GM18870 (cell line): ENCODE measurements at regions not wholly inside any gene's neighbourhood (a gene's known extent, or its start where the extent isn't known, plus 50 kb on each side); places are given as distances from the start of the nearest gene placed in this dataset.
"Not testable (repeated sequence)": the region's sequence is repeated elsewhere in the genome, so short reads cannot be mapped to it uniquely, and the experiment has no call there.

Experiments
- ATAC-seq: cut with Tn5 transposase; IDR thresholded peaks from one replicate; pipeline ENCODE4 v1.9.1; 2021; ENCODE audit warnings: moderate library complexity; ENCODE audit not compliant: unreplicated experiment

- ATAC-seq = no peak
These were observed 462.0 kb upstream of the RUNX1 start for GRCh38 chr21:35510957-35511695.

DNA sequence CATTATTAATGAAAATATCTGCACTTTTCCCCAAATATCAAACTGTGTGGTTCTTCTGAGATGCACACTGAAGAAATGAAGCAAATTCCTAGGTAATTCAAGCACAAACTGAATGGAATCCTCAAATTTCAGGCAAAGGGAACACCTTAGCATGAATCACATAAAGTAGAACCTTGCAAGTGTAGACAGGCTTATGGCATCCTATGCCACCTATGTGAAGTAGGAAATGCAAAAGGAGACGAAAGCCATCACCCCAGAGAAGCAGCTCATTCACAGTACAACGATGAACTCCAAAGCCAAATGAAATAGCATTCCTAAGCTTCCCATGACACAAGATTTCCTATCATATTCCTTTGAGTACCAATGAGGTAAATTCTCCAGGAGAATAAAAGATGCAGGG lies 461.2 kb upstream of the RUNX1 start:
- no peak for ATAC-seq

GRCh38 chr21:35509001-35509704 lies 460.1 kb upstream of the RUNX1 start:
- ATAC-seq = no peak

GRCh38 chr21:35508139-35508888 lies 459.2 kb upstream of the RUNX1 start:
- no peak for ATAC-seq

DNA sequence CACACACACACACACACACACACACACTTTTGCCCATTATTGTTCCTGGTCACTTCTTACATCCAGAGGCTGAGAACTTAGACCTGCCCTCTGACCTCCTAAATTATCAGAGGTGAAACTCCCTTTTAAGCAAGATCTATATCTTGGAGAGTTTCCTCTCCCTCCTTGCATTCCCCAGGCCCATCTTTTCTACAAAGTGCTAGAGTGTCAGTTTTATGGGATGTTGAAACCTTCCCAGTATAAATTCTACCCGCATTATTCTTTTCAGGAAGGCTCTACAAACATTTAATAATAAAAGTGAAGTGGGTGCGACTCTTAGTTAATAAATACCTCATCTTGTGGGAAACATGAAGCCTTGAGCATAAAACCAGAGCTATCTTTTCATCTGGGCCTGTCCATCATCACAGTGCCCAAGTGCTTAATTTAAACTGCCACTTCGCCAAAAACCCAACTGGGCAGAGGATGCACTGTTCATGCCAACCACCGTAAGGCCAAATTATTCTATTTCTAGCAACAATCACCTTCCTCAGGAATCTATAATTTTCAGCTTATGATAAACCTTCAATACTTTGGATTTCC lies 458.2 kb upstream of the RUNX1 start:
- ATAC-seq = no peak

DNA sequence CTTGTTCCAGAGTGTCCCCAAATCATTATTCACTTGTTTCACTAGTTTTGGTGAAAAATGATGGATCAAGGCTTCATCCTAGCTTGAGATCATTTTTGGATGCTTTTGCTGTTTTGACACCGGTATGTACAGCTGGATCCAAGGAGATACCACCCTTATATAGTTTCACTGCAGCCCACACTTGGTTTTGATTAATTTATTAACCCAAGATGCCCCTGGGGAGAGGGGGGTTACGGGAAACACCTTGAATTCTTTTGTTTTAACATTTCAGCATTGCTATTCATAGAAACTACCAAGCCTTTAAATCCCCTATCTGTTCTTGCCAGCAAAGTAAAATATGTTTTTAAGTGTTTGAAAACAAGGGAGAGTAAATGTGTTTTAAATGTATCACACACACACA lies 457.7 kb upstream of the RUNX1 start:
- no peak for ATAC-seq

- ATAC-seq = no peak
These were observed 457.2 kb upstream of the RUNX1 start for GRCh38 chr21:35506352-35506751.

GRCh38 chr21:35504951-35505466 lies 455.9 kb upstream of the RUNX1 start:
- no peak for ATAC-seq

- no peak for ATAC-seq
These were observed 455.2 kb upstream of the RUNX1 start for GRCh38 chr21:35504277-35504676.

DNA sequence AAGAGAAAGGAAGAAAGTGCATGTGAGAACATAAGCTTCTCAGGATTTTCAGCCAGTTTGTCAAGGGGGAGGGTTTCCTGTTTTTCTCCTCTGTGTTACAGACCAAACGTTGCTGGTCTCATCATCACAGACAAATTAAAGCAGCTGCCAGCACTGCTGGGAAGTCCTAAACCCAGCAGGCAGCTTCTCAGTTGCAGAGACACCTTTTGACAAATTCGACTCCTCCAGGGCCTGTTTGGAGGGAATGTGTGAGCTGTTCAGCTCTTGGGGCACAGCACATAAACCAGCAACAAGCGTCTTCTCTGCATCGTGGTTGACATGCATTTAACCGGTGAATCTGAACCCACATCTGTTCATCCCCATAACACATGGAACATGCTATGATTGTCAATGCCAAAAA lies 454.6 kb upstream of the RUNX1 start:
- no peak for ATAC-seq

DNA sequence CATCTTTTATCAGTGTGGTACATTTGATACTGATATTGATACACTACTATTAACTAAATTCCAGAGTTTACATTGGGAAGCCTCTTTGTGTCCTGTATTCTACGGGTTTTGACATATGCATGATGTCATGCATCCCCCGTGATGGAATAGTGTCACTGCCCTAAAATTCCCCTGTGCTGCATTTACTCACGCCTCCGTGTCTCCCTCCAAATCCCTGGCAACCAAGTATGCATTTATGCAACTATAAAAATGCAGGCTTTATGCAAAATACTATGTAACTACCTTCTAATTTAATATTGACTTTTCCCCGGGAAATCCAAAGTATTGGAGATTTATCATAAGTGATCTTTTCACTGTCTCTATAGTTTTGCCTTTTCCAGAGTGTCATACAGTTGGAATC lies 453.7 kb upstream of the RUNX1 start:
- ATAC-seq = no peak

- not testable (repeated sequence) for ATAC-seq
These were observed 448.4 kb upstream of the RUNX1 start for GRCh38 chr21:35497522-35497921.

- ATAC-seq = no peak
These were observed 443.0 kb upstream of the RUNX1 start for GRCh38 chr21:35491920-35492678.

GRCh38 chr21:35491114-35491513 lies 442.0 kb upstream of the RUNX1 start:
- no peak for ATAC-seq

GRCh38 chr21:35489389-35489980 lies 440.4 kb upstream of the RUNX1 start:
- ATAC-seq = no peak

- ATAC-seq = no peak
These were observed 439.8 kb upstream of the RUNX1 start for GRCh38 chr21:35488946-35489345.

GRCh38 chr21:35485364-35485763 lies 436.3 kb upstream of the RUNX1 start:
- no peak for ATAC-seq

- no peak for ATAC-seq
These were observed 435.7 kb upstream of the RUNX1 start for GRCh38 chr21:35484851-35485250.

DNA sequence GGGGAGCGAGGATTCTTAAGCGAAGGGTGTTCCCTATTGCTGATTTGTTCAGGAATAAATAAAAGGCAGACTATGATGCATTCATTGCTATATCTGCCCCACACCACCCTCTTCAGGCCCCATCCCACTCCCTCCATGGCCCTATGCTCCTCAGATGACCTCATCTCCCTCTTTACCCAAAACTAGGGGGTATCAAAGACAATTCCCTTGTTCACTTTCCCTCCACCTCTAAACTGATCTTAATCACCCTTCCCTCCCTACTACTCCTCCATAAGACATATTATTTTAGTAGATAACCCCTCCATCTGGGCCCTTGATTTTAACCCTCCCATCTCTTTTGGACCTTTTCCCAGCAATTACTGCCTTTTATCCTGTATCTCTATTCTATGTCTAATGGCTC lies 434.9 kb upstream of the RUNX1 start:
- no peak for ATAC-seq
